Panc1 (cell line): ENCODE measurements at regions not wholly inside any gene's neighbourhood (a gene's known extent, or its start where the extent isn't known, plus 50 kb on each side); places are given as distances from the start of the nearest gene placed in this dataset.

Experiments
- ATAC-seq: fragments of 200-7000 bp; cut with Tn5 transposase; 2 replicates; pipeline ENCODE4 v1.9.1; 2020; ENCODE audit warnings: mild to moderate bottlenecking, moderate library complexity
- BruUV-seq: library from RNA; stranded (reverse); fragments of 400-500 nt; replicated peaks from 2 replicates; lab custom pipeline; 2021; lab: Mats Ljungman, UMichigan
- CTCF ChIA-PET: fragments of 300-600 bp; sonication (Branson Sonifier 250); formaldehyde crosslinking; loops from one replicate; lab custom pipeline; 2022; ENCODE audit warnings: antibody characterized with exemption; lab: Charles Lee
- POLR2A ChIA-PET: fragments of 300-600 bp; sonication (Branson Sonifier 250); formaldehyde crosslinking; loops from one replicate; lab custom pipeline; 2022; ENCODE audit warnings: antibody characterized with exemption; lab: Charles Lee
- DNase-seq: peaks from one replicate; pipeline ENCODE4 v3.0.0-alpha.2; 2010; ENCODE audit warnings: low read depth, low spot score
- H3K27ac ChIP-seq: 2 replicates; pipeline ENCODE4 v1.5.1; 2011; ENCODE audit warnings: mild to moderate bottlenecking, low read length, inconsistent platforms
- H3K27me3 ChIP-seq: fragments of 200-500 bp; sonication (Bioruptor generic); 2 replicates; pipeline ENCODE4 v1.6.0; 2014; ENCODE audit warnings: low read length, inconsistent platforms; ENCODE audit not compliant: control insufficient read depth, insufficient read depth
- H3K36me3 ChIP-seq: fragments of 200-500 bp; sonication (Bioruptor generic); 2 replicates; pipeline ENCODE4 v1.5.1; 2014; ENCODE audit warnings: inconsistent platforms, mild to moderate bottlenecking, low read length, moderate library complexity; ENCODE audit not compliant: control insufficient read depth, insufficient read depth
- H3K4me1 ChIP-seq: 2 replicates; pipeline ENCODE4 v1.5.1; 2011; ENCODE audit warnings: inconsistent platforms, mild to moderate bottlenecking, low read length, moderate library complexity; ENCODE audit not compliant: control insufficient read depth, insufficient read depth
- H3K4me3 ChIP-seq, 2 experiments: 2 replicates each; pipeline ENCODE4 v1.5.1; 2011 to 2012; ENCODE audit warnings: low read depth in 2 of 2, low read length in 2 of 2, mild to moderate bottlenecking in 2 of 2, inconsistent platforms in 1 of 2, moderate library complexity in 1 of 2
- H3K9me3 ChIP-seq: fragments of 200-500 bp; sonication (Bioruptor generic); 2 replicates; pipeline ENCODE4 v1.5.1; 2014; ENCODE audit warnings: low read depth, mild to moderate bottlenecking, inconsistent platforms, low read length, moderate library complexity; ENCODE audit not compliant: control insufficient read depth, insufficient read depth
- REST ChIP-seq, 2 experiments: IDR thresholded peaks; 2 replicates each; pipeline ENCODE4 v1.6.1; 2011 to 2012; ENCODE audit warnings: low read depth in 2 of 2, control low read depth in 1 of 2, low read length in 1 of 2, mild to moderate bottlenecking in 1 of 2, moderate library complexity in 1 of 2; ENCODE audit not compliant: insufficient read depth in 1 of 2
- SIN3A ChIP-seq: IDR thresholded peaks from 2 replicates; pipeline ENCODE4 v1.6.1; 2012; ENCODE audit warnings: low read depth, mild to moderate bottlenecking, low read length, moderate library complexity, borderline replicate concordance; ENCODE audit not compliant: insufficient read depth
- TCF7L2 ChIP-seq: IDR thresholded peaks from 2 replicates; pipeline ENCODE4 v1.6.1; 2011; ENCODE audit warnings: mild to moderate bottlenecking, low read depth, low read length, inconsistent platforms
- in situ Hi-C: cut with HindIII; loops from 2 replicates; pipeline ENCODE4 v1.10.0; 2016; ENCODE audit warnings: low sequenced_read_pairs, low pct_unique_long_range_greater_than_20kb
- intact Hi-C: fragments of 100-400 bp; cut with micrococcal nuclease; formaldehyde crosslinking; loops from one replicate; pipeline ENCODE4 v1.10.0; 2022; ENCODE audit not compliant: unreplicated experiment
- TF ChIP-seq, protein P1 (sequence below): fragments of 450-650 bp; IDR thresholded peaks from 2 replicates; pipeline ENCODE4 v1.5.1; 2017; ENCODE audit warnings: mild to moderate bottlenecking

DNA sequence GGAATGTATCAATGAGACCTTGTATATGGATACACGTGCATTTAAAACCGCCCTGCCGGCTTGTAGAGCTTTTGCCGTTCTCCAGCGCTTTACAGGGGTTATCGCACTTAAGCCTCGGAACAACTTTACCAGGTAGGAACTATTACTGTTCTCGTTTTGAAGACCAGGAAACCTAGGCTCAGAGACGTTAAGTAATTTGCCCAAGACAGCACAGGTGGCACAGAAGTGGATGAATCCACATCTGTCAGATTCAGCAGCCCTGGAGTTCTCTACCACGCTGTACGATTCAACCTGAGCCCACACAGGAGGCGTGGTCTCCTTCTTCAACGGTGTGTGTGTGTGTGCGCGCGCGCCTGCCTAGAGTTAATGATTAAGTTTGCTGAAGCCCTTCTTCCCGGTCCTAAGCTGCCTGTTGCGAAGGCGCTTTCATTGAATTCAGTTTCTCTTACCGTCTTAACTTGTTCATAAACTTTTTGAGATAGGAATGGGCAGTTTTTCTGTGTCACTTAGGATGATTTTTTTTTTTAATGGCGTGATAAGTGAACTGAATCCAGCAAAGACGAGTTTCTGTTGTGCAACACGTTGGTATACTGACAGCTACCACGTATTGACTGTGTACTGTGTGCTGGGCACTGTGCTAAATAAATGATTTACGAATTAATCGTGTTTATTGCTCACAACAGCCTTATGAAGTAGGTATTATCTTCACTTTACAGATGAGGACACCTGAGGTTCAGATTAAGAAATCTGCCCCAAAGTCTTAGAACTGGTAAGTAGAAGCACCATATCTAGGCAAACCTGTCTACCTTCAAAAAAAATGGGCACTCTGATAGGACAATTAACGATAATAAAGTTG is 67.4 kb downstream of the KCNRG start:
- ATAC-seq (peak; percentile 82), DNase-seq (no peak)
- in situ Hi-C loops (no loop called here), intact Hi-C loops (loop anchor here (5.0 to 10.0 kb wide), 2 partner anchors 40 to 722 kb away; no protein-coding TSS in a partner anchor)
- ChIA-PET POLR2A (interaction anchor here (1.0 kb wide), 1 partner anchor 238 kb away, joined by 3 read pairs; no protein-coding TSS in a partner anchor), CTCF (interaction anchor here (0.8 kb wide), 1 partner anchor 989 kb away, joined by 3 read pairs; no protein-coding TSS in a partner anchor)
- TF ChIP-seq SIN3A: peak; percentile 79; the same call in 1 of the 2 replicates
- no peak for TF ChIP-seq TCF7L2
- no peak for TF ChIP-seq REST (IDR thresholded peaks at IDR 0.05; ENCODE audit: insufficient read depth in 1 of 2, low read depth in 2 of 2, low read length in 1 of 2)
- Histone ChIP-seq H3K27me3 (no peaks in the 10 kb centered on the region), H3K27ac (peak overlapping the region; percentile 96), H3K36me3 (peaks cover 5% of the 10 kb centered on the region), H3K4me1 (peaks cover 8% of the 10 kb centered on the region), H3K9me3 (no peaks in the 10 kb centered on the region), H3K4me3 (peak overlapping the region; percentile 71 to 82)
- TSS peak; percentile 84 for BruUV-seq

- no peak for ATAC-seq
- H3K9me3 ChIP-seq: no peaks in the 10 kb centered on the region
- H3K27ac ChIP-seq: peak overlapping the region; percentile 96
- DNase-seq: no peak
- POLR2A ChIA-PET: no interaction called here
- in situ Hi-C loops: no loop called here
- peaks cover 3% of the 10 kb centered on the region for H3K4me1 ChIP-seq
- CTCF ChIA-PET: no interaction called here
- intact Hi-C loops: loop anchor here (10.0 kb wide), 1 partner anchor 720 kb away; no protein-coding TSS in a partner anchor
- peaks cover 2% of the 10 kb centered on the region; the same call in 1 of the 2 replicates for H3K36me3 ChIP-seq
- no peaks in the 10 kb centered on the region for H3K27me3 ChIP-seq
- BruUV-seq: no TSS peak
- peak overlapping the region; percentile 27 to 82 for H3K4me3 ChIP-seq
- TF ChIP-seq REST (IDR thresholded peaks at IDR 0.05; ENCODE audit: insufficient read depth in 1 of 2, low read depth in 2 of 2, low read length in 1 of 2): no peak
- TF ChIP-seq, protein P1, sequence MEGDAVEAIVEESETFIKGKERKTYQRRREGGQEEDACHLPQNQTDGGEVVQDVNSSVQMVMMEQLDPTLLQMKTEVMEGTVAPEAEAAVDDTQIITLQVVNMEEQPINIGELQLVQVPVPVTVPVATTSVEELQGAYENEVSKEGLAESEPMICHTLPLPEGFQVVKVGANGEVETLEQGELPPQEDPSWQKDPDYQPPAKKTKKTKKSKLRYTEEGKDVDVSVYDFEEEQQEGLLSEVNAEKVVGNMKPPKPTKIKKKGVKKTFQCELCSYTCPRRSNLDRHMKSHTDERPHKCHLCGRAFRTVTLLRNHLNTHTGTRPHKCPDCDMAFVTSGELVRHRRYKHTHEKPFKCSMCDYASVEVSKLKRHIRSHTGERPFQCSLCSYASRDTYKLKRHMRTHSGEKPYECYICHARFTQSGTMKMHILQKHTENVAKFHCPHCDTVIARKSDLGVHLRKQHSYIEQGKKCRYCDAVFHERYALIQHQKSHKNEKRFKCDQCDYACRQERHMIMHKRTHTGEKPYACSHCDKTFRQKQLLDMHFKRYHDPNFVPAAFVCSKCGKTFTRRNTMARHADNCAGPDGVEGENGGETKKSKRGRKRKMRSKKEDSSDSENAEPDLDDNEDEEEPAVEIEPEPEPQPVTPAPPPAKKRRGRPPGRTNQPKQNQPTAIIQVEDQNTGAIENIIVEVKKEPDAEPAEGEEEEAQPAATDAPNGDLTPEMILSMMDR: peak; percentile 55; the same call in 1 of the 2 replicates
These were observed 69.8 kb downstream of the KCNRG start for GRCh38 chr13:50085063-50085462.
